ENCODE measurements at regions not wholly inside any gene's neighbourhood (a gene's known extent, or its start where the extent isn't known, plus 50 kb on each side); places are given as distances from the start of the nearest gene placed in this dataset.
"Not testable (repeated sequence)": the region's sequence is repeated elsewhere in the genome, so short reads cannot be mapped to it uniquely, and the experiment has no call there.

- no peak for DNase-seq (ENCODE audit: low spot score)
Observed at GRCh38 chr10:121335386-121335925, 262.8 kb downstream of the FGFR2 start.

- no peak for DNase-seq (ENCODE audit: low spot score)
Observed at GRCh38 chr10:121337427-121337826, 260.8 kb downstream of the FGFR2 start.

GRCh38 chr10:121338206-121338980 lies 259.9 kb downstream of the FGFR2 start:
- no peak for DNase-seq (ENCODE audit: low spot score)

GRCh38 chr10:121339114-121339513 lies 259.1 kb downstream of the FGFR2 start:
- DNase-seq (ENCODE audit: low spot score), result no peak

GRCh38 chr10:121340271-121340831 lies 257.9 kb downstream of the FGFR2 start:
- DNase-seq (ENCODE audit: low spot score), result no peak

- DNase-seq (ENCODE audit: low spot score), result no peak
Observed at GRCh38 chr10:121351540-121351939, 246.7 kb downstream of the FGFR2 start.

GRCh38 chr10:121352231-121352855 lies 245.9 kb downstream of the FGFR2 start:
- DNase-seq (ENCODE audit: low spot score), result no peak

- DNase-seq (ENCODE audit: low spot score), result no peak
Observed at GRCh38 chr10:121355161-121355560, 243.1 kb downstream of the FGFR2 start.

- DNase-seq (ENCODE audit: low spot score), result no peak
Observed at GRCh38 chr10:121356183-121356582, 242.1 kb downstream of the FGFR2 start.

GRCh38 chr10:121357401-121357800 lies 240.8 kb downstream of the FGFR2 start:
- no peak for DNase-seq (ENCODE audit: low spot score)

GRCh38 chr10:121362026-121362425 lies 236.2 kb downstream of the FGFR2 start:
- DNase-seq (ENCODE audit: low spot score), result no peak

- DNase-seq (ENCODE audit: low spot score), result no peak
Observed at GRCh38 chr10:121365566-121365965, 232.7 kb downstream of the FGFR2 start.

- no peak for DNase-seq (ENCODE audit: low spot score)
Observed at GRCh38 chr10:121368347-121369025, 229.8 kb downstream of the FGFR2 start.

- no peak for DNase-seq (ENCODE audit: low spot score)
Observed at GRCh38 chr10:121369616-121370015, 228.6 kb downstream of the FGFR2 start.

- DNase-seq (ENCODE audit: low spot score), result no peak
Observed at GRCh38 chr10:121371836-121372235, 226.4 kb downstream of the FGFR2 start.

- no peak for DNase-seq (ENCODE audit: low spot score)
Observed at GRCh38 chr10:121373411-121373810, 224.8 kb downstream of the FGFR2 start.

GRCh38 chr10:121374121-121374520 lies 224.1 kb downstream of the FGFR2 start:
- DNase-seq (ENCODE audit: low spot score), result no peak

- DNase-seq (ENCODE audit: low spot score), result no peak
Observed at GRCh38 chr10:121375172-121375571, 223.1 kb downstream of the FGFR2 start.

- no peak for DNase-seq (ENCODE audit: low spot score)
Observed at GRCh38 chr10:121378251-121378801, 219.9 kb downstream of the FGFR2 start.

GRCh38 chr10:121379013-121379412 lies 219.2 kb downstream of the FGFR2 start:
- no peak for DNase-seq (ENCODE audit: low spot score)

- DNase-seq (ENCODE audit: low spot score), result no peak
Observed at GRCh38 chr10:121380211-121380610, 218.0 kb downstream of the FGFR2 start.

- DNase-seq (ENCODE audit: low spot score), result not testable (repeated sequence)
Observed at GRCh38 chr10:121382029-121382520, 216.2 kb downstream of the FGFR2 start.

Data from RKO (cell line).